Renal cortical epithelial cell (primary cell): ENCODE measurements at regions not wholly inside any gene's neighbourhood (a gene's known extent, or its start where the extent isn't known, plus 50 kb on each side); places are given as distances from the start of the nearest gene placed in this dataset.
"Not testable (repeated sequence)": the region's sequence is repeated elsewhere in the genome, so short reads cannot be mapped to it uniquely, and the experiment has no call there.

Experiments used
- DNase-seq: peaks from one replicate; pipeline ENCODE4 v3.0.0-alpha.2; 2011; ENCODE audit warnings: low read depth

DNA sequence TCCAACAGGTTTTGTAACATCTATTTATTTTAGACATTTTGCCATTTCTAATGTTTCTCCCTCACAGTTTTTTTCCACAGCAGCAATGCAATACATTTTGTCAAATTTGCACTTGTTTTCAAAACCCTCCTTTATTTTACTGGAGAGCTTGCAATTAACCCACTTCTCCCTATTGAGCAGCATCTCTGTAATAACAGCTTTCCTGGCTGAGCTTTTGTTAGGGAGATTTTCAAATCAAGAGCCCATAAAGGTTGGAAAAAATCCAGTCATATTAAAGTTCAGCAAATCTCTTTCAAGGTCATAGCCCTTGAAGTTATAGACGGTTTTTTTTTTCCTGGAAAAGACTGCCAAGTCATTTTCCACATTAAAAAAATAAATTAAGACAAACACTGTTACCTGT, 450.6 kb upstream of the TENM3 start:
- DNase-seq: no peak

DNA sequence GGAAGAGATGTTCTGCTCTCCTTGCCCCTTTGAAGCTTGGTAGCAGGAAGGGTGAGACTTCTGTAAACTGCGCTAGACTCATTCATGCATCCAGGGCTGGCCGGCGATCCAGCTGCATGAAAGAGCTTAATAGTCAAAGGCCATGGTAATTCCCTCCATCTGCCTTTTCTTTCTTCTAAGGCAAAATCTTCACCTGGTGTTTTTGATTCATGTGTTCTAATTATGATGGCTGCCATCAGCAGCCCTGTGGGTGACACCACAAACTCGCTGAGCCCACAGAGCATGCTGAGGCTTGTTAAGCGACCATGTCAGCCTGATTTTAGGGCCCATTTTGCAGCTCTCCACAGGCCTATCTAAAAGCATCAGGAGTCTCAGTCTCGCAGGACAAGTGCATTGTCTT, 450.1 kb upstream of the TENM3 start:
- DNase-seq: no peak

DNA sequence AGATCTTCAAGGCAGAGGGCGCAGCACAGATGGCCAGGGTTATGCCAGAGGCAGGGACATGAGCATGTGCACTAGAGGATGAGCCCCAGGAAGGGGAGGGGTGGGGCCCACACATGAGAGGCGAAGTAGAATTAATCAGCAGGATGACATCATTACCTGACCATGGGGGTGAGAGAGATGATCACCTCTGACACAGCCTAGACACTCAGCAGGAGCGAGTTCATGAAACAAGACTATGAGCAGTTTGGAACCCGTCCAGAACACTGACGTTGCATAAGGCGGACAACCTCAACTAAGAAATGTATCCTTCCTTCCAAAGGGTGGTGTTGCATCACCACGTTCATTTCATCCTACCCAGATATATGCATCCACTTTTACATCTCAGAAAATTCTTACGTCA, 446.7 kb upstream of the TENM3 start:
- DNase-seq: no peak

DNA sequence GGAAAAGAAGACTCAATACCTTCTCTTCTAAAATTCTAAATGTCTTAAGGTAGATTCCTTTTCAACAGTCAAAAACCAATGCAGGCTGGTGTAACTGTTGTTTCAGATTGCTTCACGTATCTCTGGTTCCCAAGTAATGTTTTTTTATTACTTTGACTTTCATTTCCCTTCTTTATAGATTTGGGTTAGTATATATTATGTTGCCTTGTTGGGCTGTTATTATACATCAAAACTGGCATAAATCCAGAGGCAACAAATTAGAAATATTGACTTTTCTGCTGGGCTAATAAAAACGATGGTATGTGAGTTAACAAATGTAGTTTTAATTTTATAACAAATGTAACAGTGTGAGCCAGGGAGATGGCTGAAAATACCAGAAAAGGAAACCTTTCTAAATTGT, 444.7 kb upstream of the TENM3 start:
- no peak for DNase-seq

DNA sequence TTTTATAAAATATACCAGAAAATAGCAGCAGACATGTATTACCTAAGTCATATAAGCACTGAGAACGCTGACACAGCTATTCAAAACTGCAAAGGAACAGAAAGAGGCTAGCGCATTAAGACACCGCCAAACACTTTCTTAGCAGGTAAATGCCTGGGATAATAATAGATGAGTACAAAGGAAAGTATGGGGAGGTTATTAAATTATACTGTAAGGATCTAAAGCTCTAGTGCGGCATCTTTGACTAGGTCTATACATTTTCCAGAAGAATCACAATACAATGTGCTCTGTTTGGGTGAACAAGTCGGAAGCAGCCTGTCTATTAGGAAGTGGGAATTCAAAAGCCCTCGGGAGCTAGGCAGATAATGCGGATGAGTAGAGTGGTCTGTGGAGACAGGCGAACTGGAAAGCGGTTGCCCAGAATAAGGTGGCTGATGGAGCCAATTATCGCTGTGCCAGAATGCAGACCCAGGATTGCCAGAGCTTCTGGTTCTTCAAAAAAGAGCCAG, 443.6 kb upstream of the TENM3 start:
- DNase-seq: no peak

- DNase-seq: no peak
Observed at GRCh38 chr4:181802207-181802606, 441.0 kb upstream of the TENM3 start.

GRCh38 chr4:181807771-181808170, 435.4 kb upstream of the TENM3 start:
- no peak for DNase-seq

DNA sequence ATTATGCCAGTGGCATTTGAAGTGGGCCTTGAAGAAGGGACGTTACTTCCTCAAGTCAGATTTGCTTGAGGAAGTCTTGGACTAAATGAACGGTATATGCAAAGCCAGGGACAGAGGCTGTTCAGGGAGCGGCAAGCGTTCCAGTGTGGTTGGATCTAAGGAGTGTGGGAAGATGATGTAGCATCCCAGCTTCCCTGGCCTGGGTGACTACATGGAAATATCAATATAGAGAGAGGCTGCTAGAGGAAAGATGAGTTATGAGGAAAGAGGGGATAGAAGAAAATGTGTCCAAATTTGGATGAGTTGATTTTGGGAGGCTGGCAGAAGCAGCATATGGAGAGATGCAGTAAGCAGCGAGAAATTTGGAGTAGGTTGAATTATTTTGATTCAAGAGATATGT, 432.5 kb upstream of the TENM3 start:
- DNase-seq: no peak

GRCh38 chr4:181811550-181811949, 431.7 kb upstream of the TENM3 start:
- DNase-seq: not testable (repeated sequence)

GRCh38 chr4:181819946-181820345, 423.3 kb upstream of the TENM3 start:
- DNase-seq: no peak

DNA sequence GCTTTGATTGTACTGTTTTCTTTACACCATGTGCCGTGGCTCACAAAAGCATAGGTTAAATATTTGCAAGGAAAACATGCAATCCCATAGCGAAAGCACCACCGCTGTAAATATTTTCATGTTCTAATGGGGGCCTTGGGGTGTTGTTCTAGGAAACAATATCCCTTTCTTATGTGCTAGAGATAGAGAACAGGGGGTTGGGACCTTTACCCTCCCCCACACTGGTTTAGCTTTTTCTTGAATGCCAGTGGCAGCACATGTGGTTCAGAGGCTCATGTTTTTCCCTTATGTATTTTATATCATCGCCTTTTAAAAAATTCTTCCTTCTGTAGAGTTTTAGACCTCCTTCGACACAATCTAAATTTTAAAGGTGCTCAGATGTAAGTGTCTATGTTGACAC, 422.6 kb upstream of the TENM3 start:
- DNase-seq: no peak

DNA sequence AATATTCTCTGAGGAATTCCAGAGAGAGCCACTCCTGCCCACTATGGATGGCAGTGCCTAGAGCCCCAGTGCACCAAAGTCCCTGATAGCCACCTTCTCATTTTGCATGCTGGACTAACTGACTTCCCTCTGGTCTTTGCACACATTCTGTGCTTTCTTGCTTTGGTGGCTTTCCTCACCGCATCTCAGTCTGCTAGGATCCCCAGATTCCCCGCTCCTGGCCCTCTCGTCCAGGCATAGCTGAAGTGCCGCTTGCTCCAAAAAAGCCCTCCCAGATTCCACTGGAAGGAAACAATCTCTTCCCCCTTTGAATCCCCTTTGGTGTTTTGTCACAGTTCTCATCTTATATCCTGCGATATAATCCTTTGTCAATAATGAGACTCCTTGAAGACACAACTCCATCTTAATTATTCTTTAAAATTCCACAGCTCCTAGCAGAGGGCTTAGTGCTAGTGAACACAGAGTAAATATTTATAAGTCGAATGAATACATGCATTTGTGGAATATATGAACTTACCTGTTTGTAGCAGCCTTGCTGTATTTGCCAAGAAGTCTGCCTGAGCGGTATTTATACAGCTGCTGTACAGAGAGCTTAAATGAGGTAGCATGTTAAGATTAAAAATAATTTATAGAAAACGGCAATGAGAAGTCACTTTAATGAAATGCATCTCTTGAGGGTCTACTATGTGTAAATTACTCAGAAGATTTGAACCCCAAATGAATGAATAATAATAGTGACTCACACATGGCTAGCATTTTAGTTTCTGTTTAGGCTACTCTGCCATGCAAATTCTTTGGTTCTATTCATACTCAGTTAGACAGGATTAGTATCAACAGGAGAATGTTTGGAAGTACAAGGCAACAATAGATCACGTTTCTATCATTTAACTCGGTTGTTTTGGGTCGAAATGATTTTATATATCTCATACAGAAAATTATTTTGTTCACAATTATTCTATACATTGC, 421.9 kb upstream of the TENM3 start:
- DNase-seq: peak; percentile 2

GRCh38 chr4:181822005-181822375, 421.2 kb upstream of the TENM3 start:
- DNase-seq: no peak

- DNase-seq: no peak
Observed at GRCh38 chr4:181823183-181823582, 420.0 kb upstream of the TENM3 start.

DNA sequence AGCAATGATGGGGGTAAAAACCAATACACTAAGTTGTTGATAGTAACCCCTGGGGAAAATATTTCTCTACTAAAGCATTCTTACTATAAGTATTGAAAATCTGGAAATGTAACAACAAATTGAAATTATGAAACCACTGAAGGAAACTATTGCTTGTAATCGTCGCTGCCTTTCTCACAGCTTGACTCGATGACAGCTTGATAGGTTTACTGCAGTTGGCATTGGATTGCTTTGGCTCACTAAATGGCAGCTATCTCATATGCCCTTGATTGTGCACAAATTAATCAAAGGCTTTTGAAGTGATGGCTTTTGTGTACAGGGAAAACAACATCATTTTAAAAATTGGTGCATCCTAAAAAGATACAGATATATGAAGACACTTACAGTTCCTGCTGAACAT, 419.6 kb upstream of the TENM3 start:
- no peak for DNase-seq

DNA sequence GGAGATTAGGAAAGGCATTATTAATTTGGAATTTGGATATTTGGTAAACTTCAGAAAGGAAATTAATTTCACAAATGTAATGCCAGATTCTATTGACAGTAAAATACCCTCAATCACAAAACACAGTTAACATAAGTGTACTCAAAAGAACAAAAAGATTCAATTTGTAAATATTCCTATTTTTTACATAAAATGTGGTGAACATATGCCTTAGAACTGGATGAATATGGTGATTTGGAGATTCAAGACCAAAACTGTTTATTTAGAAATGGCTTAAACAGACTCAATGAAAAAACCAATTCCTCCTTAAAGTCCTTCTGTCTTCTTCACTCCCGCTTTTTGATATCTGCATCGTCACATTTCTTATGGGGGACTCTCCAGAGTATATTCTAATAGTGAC, 417.6 kb upstream of the TENM3 start:
- no peak for DNase-seq

DNA sequence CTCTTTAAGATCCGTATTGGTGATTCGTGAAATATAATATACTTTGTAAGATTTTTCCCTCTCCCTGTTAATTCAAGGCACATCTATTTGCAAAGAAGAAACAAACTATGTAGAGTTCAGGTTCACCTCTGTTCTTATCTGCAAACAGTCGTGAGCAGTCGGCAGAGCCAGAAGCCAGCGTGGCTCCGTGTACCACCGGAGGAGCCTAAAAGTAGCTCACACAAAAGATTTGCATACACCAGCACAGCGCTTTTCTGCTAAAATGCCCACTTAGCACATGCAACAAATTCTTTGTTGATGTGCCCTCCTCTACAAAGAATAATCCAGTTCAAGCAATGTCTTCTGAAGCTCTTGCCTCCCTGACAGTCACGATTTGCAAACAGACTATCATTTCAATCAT, 416.0 kb upstream of the TENM3 start:
- no peak for DNase-seq

DNA sequence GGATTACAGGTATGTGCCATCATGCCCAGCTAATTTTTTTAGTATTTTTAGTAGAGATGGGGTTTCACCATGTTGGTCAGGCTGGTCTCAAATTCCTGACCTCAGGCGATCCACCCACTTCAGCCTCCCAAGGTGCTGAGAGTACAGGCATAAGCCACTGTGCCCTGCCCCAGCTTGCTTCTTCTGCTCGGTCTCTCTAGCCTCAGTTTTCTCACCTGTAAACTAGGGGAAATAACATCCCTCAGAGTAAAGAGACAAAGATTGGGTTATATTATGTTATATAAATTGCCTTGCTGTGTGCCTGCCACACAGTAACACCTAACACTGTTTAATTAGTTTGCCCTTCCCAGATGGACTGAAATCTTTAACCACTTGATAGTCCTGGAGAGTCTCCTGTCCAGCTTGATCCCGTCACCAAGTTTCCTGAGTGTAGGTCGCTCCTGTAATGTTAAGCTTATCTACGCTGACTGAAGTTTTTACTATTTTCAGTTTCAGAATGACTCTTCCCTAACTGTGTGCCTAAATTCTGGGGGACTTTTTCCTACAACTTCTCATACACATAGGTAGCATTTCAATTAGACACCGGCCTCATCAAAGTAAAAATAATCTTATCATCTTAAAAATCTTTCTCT, 412.7 kb upstream of the TENM3 start:
- no peak for DNase-seq

GRCh38 chr4:181834071-181834470, 409.1 kb upstream of the TENM3 start:
- DNase-seq: no peak

DNA sequence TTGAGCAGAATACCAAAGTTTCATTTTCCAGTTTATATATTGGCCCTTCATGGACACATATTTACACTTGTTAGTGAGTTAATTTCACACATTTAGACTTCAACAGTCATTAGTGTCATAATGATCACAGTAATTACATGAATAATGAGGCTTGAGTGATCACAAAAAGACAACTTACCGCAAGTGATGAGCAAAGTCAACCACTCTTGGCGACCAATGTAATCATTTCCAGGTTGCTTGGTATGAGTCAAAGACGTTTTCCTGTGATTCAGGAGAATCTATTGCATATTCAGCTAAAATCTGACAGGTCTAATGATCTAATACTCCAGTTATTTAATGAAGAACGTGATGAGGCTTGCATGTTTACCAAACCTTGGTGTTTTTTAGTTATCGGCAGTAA, 407.9 kb upstream of the TENM3 start:
- no peak for DNase-seq

DNA sequence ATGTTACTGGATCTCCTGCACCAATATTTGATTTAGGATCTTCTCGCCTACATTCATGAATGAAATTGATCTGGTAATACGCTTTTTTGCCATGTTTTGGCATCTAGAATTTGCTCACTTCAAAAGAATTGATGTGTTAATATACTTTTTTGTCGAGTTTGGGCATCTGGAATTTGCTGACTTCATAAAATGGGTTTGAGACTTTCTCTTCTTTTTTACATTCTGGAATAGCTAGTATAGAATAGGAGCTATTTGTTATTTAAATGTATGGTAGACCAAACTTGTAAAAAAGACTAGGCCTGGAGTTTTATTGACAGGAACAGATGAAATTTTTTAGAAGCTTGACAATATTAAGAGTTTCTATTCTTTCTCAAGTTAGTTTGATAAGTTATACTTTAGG, 404.9 kb upstream of the TENM3 start:
- DNase-seq: no peak

DNA sequence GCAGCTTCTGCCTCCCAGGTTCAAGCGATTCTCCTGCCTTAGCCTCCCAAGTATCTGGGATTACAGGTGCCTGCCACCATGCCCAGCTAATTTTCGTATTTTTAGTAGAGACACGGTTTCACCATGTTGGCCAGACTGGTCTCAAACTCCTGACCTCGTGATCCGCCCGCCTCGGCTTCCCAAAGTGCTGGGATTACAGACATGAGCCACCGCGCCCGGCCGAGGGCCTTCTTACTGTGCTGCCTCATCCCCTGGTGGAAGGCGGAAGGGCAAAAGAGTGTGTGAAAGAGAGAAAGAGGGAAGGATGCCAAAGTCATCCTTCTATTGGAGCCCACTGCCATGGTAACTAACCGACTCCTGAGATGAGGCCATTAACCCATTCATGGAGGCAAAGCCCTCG, 399.4 kb upstream of the TENM3 start:
- not testable (repeated sequence) for DNase-seq

DNA sequence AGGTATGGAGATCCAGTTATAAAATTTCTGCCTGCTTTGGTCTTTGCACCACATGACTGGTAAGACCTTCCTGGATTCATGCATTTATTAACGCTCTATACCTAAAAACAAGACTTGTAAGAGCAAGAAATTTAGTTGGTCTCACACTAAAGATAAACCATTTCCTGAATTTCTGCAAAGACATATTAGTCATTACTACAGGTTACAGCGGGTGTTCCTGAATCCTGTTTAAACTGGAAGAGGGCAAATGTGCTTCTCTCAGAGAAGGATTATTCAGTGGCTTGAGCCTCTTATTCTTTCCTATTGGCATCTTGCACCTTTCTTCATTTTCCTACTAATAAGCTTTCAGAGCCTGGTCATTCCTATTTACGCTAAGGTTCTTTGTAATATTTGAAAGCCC, 397.6 kb upstream of the TENM3 start:
- no peak for DNase-seq
